Endodermal cell (in vitro differentiated cells): ENCODE measurements at regions not wholly inside any gene's neighbourhood (a gene's known extent, or its start where the extent isn't known, plus 50 kb on each side); places are given as distances from the start of the nearest gene placed in this dataset.

Experiments
- DNase-seq: peaks from one replicate; pipeline ENCODE4 v3.0.0-alpha.2; 2017
- H3K27ac ChIP-seq: 2 replicates; pipeline ENCODE4 v1.5.1; 2013; ENCODE audit warnings: mild to moderate bottlenecking, low read depth, low read length, moderate library complexity
- H3K27me3 ChIP-seq: 2 replicates; pipeline ENCODE4 v1.6.1; 2013; ENCODE audit warnings: mild to moderate bottlenecking, low read length, moderate library complexity; ENCODE audit not compliant: insufficient read depth, control insufficient read depth, poor library complexity, severe bottlenecking
- H3K36me3 ChIP-seq: 2 replicates; pipeline ENCODE4 v1.7.0; 2013; ENCODE audit warnings: mild to moderate bottlenecking, low read length, moderate library complexity; ENCODE audit not compliant: control insufficient read depth, insufficient read depth
- H3K4me1 ChIP-seq: one replicate; pipeline ENCODE4 v1.7.0; 2013; ENCODE audit warnings: low read length; ENCODE audit not compliant: control insufficient read depth, insufficient read depth
- H3K4me3 ChIP-seq: 2 replicates; pipeline ENCODE4 v1.5.1; 2013; ENCODE audit warnings: mild to moderate bottlenecking, low read length, moderate library complexity
- H3K9ac ChIP-seq: 2 replicates; pipeline ENCODE4 v1.6.1; 2013; ENCODE audit warnings: mild to moderate bottlenecking, low read length, moderate library complexity; ENCODE audit not compliant: poor library complexity, severe bottlenecking; ENCODE audit errors: extremely low read depth
- H3K9me3 ChIP-seq: 2 replicates; pipeline ENCODE4 v1.6.1; 2013; ENCODE audit warnings: mild to moderate bottlenecking, low read length, moderate library complexity; ENCODE audit not compliant: control insufficient read depth
- H3K27ac Mint-ChIP-seq: 2 replicates; pipeline ENCODE4 v1.8.0; 2020; ENCODE audit warnings: mixed read lengths
- H3K27me3 Mint-ChIP-seq: 2 replicates; pipeline ENCODE4 v1.8.0; 2021; ENCODE audit warnings: mild to moderate bottlenecking, mixed read lengths; ENCODE audit not compliant: insufficient read depth
- H3K36me3 Mint-ChIP-seq: 2 replicates; pipeline ENCODE4 v1.8.0; 2020; ENCODE audit warnings: low read depth, mixed read lengths
- H3K4me1 Mint-ChIP-seq: 2 replicates; pipeline ENCODE4 v1.8.0; 2020; ENCODE audit warnings: mixed read lengths
- H3K4me3 Mint-ChIP-seq: 2 replicates; pipeline ENCODE4 v1.8.0; 2020; ENCODE audit warnings: mild to moderate bottlenecking, moderate library complexity, mixed read lengths
- H3K9me3 Mint-ChIP-seq: 2 replicates; pipeline ENCODE4 v1.8.0; 2020; ENCODE audit warnings: mild to moderate bottlenecking, mixed read lengths
- whole genome bisulfite sequencing, 2 experiments: methylation state at CpG; one replicate each; pipeline versions ENCODE4 v1.1.5 to v1.1.7; 2013; ENCODE audit warnings: missing lambda C conversion rate in 2 of 2, mixed read lengths in 1 of 2; ENCODE audit not compliant: insufficient coverage in 1 of 2, insufficient read length in 1 of 2; 5-methylcytosine and 5-hydroxymethylcytosine counted together
- TF ChIP-seq, protein P1 (sequence below): fragments of 200-600 bp; sonication (generic); conservative IDR thresholded peaks from 2 replicates; pipeline ENCODE4 v1.5.0; 2021; ENCODE audit warnings: antibody characterized with exemption, mild to moderate bottlenecking

DNA sequence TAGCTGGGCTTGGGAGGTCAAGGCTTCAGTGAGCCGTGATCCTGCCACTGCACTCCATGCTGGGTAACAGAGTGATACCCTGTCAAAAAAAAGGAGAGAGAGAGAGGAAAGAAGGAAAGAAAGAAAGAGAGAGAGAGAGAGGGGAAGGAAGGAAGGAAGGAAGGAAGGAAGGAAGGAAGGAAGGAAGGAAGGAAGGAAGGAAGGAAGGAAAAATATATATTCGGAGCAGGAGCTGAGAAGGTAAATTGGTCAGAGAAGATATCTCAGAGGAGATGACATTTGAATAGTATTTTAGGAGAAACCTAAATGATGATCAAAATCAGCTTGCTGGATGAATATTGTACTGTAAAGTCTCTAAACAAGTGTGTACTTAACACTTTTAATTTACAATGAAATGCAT is 633.1 kb downstream of the ZPLD1 start:
- no peaks in the 10 kb centered on the region for H3K4me1 Mint-ChIP-seq
- Histone ChIP-seq H3K4me3 (no peak overlapping the region), H3K9me3 (no peaks in the 10 kb centered on the region), H3K27ac (no peak overlapping the region), H3K27me3 (no peaks in the 10 kb centered on the region), H3K9ac (no peak overlapping the region), H3K36me3 (no peaks in the 10 kb centered on the region), H3K4me1 (no peaks in the 10 kb centered on the region)
- no peak overlapping the region for H3K4me3 Mint-ChIP-seq
- DNase-seq: no peak
- no peaks in the 10 kb centered on the region for H3K9me3 Mint-ChIP-seq
- H3K36me3 Mint-ChIP-seq: no peaks in the 10 kb centered on the region
- H3K27me3 Mint-ChIP-seq: no peaks in the 10 kb centered on the region
- 92 to 94% methylated on average over 2 of the region's 2 CpGs for WGBS, 2 experiments
- no peak overlapping the region for H3K27ac Mint-ChIP-seq
- TF ChIP-seq, protein P1, sequence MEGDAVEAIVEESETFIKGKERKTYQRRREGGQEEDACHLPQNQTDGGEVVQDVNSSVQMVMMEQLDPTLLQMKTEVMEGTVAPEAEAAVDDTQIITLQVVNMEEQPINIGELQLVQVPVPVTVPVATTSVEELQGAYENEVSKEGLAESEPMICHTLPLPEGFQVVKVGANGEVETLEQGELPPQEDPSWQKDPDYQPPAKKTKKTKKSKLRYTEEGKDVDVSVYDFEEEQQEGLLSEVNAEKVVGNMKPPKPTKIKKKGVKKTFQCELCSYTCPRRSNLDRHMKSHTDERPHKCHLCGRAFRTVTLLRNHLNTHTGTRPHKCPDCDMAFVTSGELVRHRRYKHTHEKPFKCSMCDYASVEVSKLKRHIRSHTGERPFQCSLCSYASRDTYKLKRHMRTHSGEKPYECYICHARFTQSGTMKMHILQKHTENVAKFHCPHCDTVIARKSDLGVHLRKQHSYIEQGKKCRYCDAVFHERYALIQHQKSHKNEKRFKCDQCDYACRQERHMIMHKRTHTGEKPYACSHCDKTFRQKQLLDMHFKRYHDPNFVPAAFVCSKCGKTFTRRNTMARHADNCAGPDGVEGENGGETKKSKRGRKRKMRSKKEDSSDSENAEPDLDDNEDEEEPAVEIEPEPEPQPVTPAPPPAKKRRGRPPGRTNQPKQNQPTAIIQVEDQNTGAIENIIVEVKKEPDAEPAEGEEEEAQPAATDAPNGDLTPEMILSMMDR: no peak

- no peaks in the 10 kb centered on the region for H3K36me3 ChIP-seq
- no peak overlapping the region for H3K27ac Mint-ChIP-seq
- no peak overlapping the region for H3K9ac ChIP-seq
- H3K4me3 ChIP-seq: no peak overlapping the region
- H3K4me1 ChIP-seq: no peaks in the 10 kb centered on the region
- no peak overlapping the region for H3K4me3 Mint-ChIP-seq
- TF ChIP-seq, protein P1: no peak
- H3K4me1 Mint-ChIP-seq: no peaks in the 10 kb centered on the region
- DNase-seq: no peak
- no peaks in the 10 kb centered on the region for H3K27me3 ChIP-seq
- H3K36me3 Mint-ChIP-seq: no peaks in the 10 kb centered on the region
- no peaks in the 10 kb centered on the region for H3K27me3 Mint-ChIP-seq
- no peaks in the 10 kb centered on the region for H3K9me3 Mint-ChIP-seq
- WGBS, 2 experiments: 90 to 100% methylated on average over 2 of the region's 2 CpGs
- H3K9me3 ChIP-seq: no peaks in the 10 kb centered on the region
- no peak overlapping the region for H3K27ac ChIP-seq
Measured at GRCh38 chr3:103075282-103075681, 640.5 kb downstream of the ZPLD1 start.

- Mint-ChIP-seq H3K27me3 (peaks cover 3% of the 10 kb centered on the region), H3K4me3 (no peak overlapping the region), H3K36me3 (no peaks in the 10 kb centered on the region), H3K27ac (no peak overlapping the region), H3K4me1 (no peaks in the 10 kb centered on the region), H3K9me3 (no peaks in the 10 kb centered on the region)
- Histone ChIP-seq H3K27ac (no peak overlapping the region), H3K9me3 (no peaks in the 10 kb centered on the region), H3K4me1 (no peaks in the 10 kb centered on the region), H3K27me3 (no peaks in the 10 kb centered on the region), H3K9ac (no peak overlapping the region), H3K4me3 (no peak overlapping the region), H3K36me3 (no peaks in the 10 kb centered on the region)
- TF ChIP-seq, protein P1: no peak
- no peak for DNase-seq
- WGBS, 2 experiments: 86 to 100% methylated on average over 1 to 3 of the region's 3 CpGs
Measured at GRCh38 chr3:103077910-103078309, 643.1 kb downstream of the ZPLD1 start.
